WTC11 (cell line): ENCODE measurements at regions not wholly inside any gene's neighbourhood (a gene's known extent, or its start where the extent isn't known, plus 50 kb on each side); places are given as distances from the start of the nearest gene placed in this dataset.

ENCODE experiments used
- NR3C1 ChIP-seq: sonication (generic); formaldehyde crosslinking; conservative IDR thresholded peaks from 2 replicates; pipeline ENCODE4 v1.8.1; 2023; ENCODE audit warnings: low read depth, mild to moderate bottlenecking, missing genetic modification reagents
- TCF7 ChIP-seq: sonication (generic); formaldehyde crosslinking; IDR thresholded peaks from 2 replicates; pipeline ENCODE4 v1.8.0; 2022; ENCODE audit warnings: mild to moderate bottlenecking, low read depth, missing genetic modification reagents, moderate library complexity
- USF2 ChIP-seq: sonication (generic); formaldehyde crosslinking; IDR thresholded peaks from 2 replicates; pipeline ENCODE4 v1.8.1; 2023; ENCODE audit warnings: mild to moderate bottlenecking, missing genetic modification reagents, moderate library complexity
- TF ChIP-seq, protein P1 (sequence below): fragments of 200-600 bp; IDR thresholded peaks from 2 replicates; pipeline ENCODE4 v1.8.0; 2022; ENCODE audit warnings: antibody characterized with exemption

GRCh38 chr5:83408719-83409118 is 62.8 kb upstream of the VCAN start:
- TF ChIP-seq, protein P1, sequence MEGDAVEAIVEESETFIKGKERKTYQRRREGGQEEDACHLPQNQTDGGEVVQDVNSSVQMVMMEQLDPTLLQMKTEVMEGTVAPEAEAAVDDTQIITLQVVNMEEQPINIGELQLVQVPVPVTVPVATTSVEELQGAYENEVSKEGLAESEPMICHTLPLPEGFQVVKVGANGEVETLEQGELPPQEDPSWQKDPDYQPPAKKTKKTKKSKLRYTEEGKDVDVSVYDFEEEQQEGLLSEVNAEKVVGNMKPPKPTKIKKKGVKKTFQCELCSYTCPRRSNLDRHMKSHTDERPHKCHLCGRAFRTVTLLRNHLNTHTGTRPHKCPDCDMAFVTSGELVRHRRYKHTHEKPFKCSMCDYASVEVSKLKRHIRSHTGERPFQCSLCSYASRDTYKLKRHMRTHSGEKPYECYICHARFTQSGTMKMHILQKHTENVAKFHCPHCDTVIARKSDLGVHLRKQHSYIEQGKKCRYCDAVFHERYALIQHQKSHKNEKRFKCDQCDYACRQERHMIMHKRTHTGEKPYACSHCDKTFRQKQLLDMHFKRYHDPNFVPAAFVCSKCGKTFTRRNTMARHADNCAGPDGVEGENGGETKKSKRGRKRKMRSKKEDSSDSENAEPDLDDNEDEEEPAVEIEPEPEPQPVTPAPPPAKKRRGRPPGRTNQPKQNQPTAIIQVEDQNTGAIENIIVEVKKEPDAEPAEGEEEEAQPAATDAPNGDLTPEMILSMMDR: no peak
- TF ChIP-seq NR3C1 (CRISPR knock-in tag) (no peak), TCF7 (CRISPR knock-in tag) (no peak), USF2 (CRISPR knock-in tag) (no peak)
